Right cardiac atrium (tissue), 5 donors: ENCODE measurements at regions not wholly inside any gene's neighbourhood (a gene's known extent, or its start where the extent isn't known, plus 50 kb on each side); places are given as distances from the start of the nearest gene placed in this dataset.

Experiments
- ATAC-seq, 2 donors: fragments of 200-7000 bp; cut with Tn5 transposase; one replicate each; pipeline versions ENCODE4 v1.8.0 to v1.9.1; 2020; ENCODE audit warnings: moderate library complexity in 2 of 2, mild to moderate bottlenecking in 1 of 2
- DNase-seq, 3 donors: peaks; one replicate each; pipeline ENCODE4 v3.0.0-alpha.2; 2020
- H3K27ac ChIP-seq: one replicate; pipeline ENCODE4 v1.5.1; 2013; ENCODE audit warnings: mild to moderate bottlenecking, low read length, control low read depth, moderate library complexity
- H3K27me3 ChIP-seq: one replicate; pipeline ENCODE4 v1.6.1; 2013; ENCODE audit not compliant: control insufficient read depth, insufficient read depth
- H3K4me1 ChIP-seq: one replicate; pipeline ENCODE4 v1.6.1; 2013; ENCODE audit warnings: low read length; ENCODE audit not compliant: control insufficient read depth, insufficient read depth
- H3K4me3 ChIP-seq: one replicate; pipeline ENCODE4 v1.5.1; 2013; ENCODE audit warnings: low read length, control low read depth
- H3K9me3 ChIP-seq: one replicate; pipeline ENCODE4 v1.6.1; 2013; ENCODE audit warnings: low read length; ENCODE audit not compliant: control insufficient read depth
- WGBS: extraction: QIAGEN DNeasy Blood & Tissue Kit; methylation state at CpG from one replicate; pipeline ENCODE4 v1.1.7; 2013; 5-methylcytosine and 5-hydroxymethylcytosine counted together
- intact Hi-C, 4 donors: fragments of 100-400 bp; cut with DNase I; formaldehyde crosslinking; loops; one replicate each; pipeline versions ENCODE4 v1.11.0 to v1.14.0; 2022 to 2023
- donor health status: healthy with polysubstance abuse.
- donor health status: DM: no; HTN: yes; CAD: no.
- donor health status: DM: no; HTN: no; CAD: no.
- donor health status: DM: no; HTN: yes; CAD: no; lungs with severe emphysema.
- donor health status: DM: yes; HTN: yes; CAD: no.

DNA sequence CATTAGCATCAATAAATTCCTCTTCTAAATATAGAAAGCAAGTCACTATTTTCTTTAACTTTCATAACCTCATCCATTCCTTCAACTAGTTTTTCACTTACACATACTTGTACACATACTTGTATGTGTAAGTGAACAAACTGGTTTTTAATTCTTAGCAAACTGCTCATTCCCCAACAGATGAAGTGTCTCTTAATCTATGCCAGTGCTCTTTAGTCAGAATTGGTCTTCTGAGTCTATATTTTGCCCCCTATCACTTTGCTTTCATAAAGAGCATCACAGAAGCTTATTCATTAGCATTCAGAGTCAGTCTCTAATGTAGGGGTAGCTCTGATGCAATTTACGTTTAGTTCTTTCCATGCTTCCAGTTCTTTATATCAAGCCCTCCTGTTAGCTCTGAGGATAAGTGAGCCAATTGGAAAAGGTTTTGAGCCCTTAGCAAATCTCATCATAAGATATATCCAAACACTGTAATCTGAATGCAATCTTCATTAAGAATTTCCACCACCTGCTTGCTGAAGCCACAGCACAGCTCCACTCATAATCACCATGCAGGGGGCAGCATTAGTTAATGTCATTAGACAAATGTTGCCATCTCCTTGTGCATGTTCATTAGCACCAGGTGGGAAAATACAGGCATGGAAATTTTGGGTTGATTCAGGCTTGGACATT, 178.5 kb upstream of the SLC24A2 start:
- intact Hi-C loops: no loop called here
- 78% methylated on average over 1 of the region's 1 CpG for WGBS

DNA sequence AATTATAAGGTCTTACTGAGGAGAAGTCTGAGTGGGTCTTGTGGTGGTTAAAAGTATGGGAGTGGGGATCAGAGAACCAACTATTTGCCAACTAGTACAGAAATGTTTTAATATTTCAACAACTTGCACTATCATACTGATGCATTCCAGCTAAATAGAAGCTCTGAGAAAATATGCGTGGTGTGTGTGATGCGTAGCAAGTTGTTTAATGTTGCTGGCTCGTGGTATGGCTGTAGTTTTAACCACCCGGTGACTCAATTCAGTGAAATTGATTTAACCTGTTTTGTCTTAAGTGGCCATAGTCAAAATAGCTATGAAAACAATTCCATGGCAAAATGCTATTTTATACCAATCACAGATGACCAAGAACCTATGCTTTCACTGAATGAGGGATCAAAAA, 176.5 kb upstream of the SLC24A2 start:
- Histone ChIP-seq H3K27ac (no peak overlapping the region), H3K9me3 (peaks cover 2% of the 10 kb centered on the region), H3K27me3 (no peaks in the 10 kb centered on the region), H3K4me1 (no peaks in the 10 kb centered on the region), H3K4me3 (no peak overlapping the region)
- DNase-seq (no peak), ATAC-seq (no peak)
- WGBS: 60% methylated on average over 4 of the region's 4 CpGs
- intact Hi-C loops: no loop called here

More for the DNA sequence above, 178.5 kb upstream of the SLC24A2 start:
- DNase-seq (no peak), ATAC-seq (no peak)
- H3K27me3 ChIP-seq: no peaks in the 10 kb centered on the region
- H3K27ac ChIP-seq: no peak overlapping the region
- no peak overlapping the region for H3K4me3 ChIP-seq
- peaks cover 2% of the 10 kb centered on the region for H3K9me3 ChIP-seq
- H3K4me1 ChIP-seq: no peaks in the 10 kb centered on the region

DNA sequence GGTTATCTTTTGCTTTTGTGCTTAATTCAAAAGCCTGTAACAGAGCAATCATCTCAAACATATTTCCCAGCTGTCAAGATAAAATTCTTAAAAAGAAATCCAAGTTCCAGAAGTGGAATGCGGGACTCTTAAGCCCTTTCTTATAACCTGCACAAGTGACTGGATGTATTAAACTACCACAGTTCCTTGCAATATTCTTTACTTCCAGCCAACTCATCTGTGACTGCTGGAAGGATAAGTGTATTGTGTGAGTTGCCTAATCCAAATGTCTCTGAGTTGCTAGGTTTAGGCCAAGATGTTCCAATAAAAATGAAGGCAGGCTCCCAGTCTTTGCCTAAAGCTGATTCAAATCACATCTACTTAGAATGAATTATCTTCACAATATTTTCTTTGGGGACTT, 159.2 kb upstream of the SLC24A2 start:
- H3K27me3 ChIP-seq: no peaks in the 10 kb centered on the region
- 63% methylated on average over 1 of the region's 1 CpG for WGBS
- intact Hi-C loops: no loop called here
- no peak overlapping the region for H3K27ac ChIP-seq
- no peak for ATAC-seq
- no peaks in the 10 kb centered on the region for H3K4me1 ChIP-seq
- H3K9me3 ChIP-seq: no peaks in the 10 kb centered on the region
- DNase-seq: no peak
- H3K4me3 ChIP-seq: no peak overlapping the region

DNA sequence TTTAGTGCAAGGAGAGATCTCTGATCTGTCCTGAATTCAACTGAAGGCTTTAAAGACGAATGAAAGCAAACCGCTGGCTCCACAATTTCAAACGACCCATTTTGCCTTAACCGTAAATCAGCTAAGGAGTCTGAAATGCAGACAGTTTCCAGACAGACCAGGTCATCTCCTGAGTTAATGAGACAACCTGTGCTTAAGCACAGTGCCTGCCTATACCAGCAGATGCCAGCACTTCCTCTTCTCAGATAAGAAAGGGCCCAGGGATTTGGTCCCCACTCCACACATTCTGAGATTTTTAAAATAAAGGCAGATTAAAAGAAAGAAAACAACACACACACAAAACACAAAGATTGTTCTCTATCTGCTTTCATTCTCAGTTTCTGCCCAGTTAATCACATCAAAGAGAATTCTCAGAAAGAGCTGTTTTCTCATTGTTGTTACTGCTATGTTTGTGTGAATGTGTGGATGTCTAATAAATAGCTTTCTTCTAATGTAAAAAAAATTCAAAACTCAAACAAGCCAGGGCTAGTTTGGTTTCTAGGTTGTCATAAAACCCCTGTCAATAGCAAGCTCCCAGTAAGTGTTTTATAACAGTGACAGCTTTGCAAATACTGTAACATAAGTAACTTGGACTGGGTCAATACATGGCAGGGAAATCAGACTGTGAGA, 157.7 kb upstream of the SLC24A2 start:
- Histone ChIP-seq H3K4me1 (no peaks in the 10 kb centered on the region), H3K9me3 (no peaks in the 10 kb centered on the region), H3K27me3 (no peaks in the 10 kb centered on the region), H3K27ac (no peak overlapping the region), H3K4me3 (no peak overlapping the region)
- ATAC-seq: no peak
- no peak for DNase-seq
- intact Hi-C loops: no loop called here
- WGBS: 50% methylated on average over 4 of the region's 4 CpGs

DNA sequence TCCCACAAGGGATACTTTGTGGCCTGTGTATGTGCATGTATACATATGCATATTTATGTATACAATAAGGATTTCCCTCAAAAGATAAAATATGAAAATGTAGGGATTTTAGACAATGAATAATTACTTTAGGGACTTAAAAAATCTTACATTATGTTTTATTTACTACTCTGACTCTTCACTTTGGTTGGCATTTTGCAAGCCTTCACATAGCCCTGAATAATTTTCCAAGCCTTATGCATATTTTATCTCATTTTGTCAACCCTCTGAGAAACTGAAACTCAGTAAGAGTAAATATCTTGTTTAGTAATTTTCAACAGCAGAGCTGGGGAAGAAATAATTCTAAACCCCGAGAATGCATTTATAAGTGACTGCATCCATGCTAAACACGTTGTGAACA, 153.0 kb upstream of the SLC24A2 start:
- no peaks in the 10 kb centered on the region for H3K4me1 ChIP-seq
- WGBS: 69% methylated on average over 2 of the region's 2 CpGs
- no peaks in the 10 kb centered on the region for H3K9me3 ChIP-seq
- ATAC-seq (no peak), DNase-seq (no peak)
- intact Hi-C loops: no loop called here
- no peaks in the 10 kb centered on the region for H3K27me3 ChIP-seq
- no peak overlapping the region for H3K4me3 ChIP-seq
- H3K27ac ChIP-seq: no peak overlapping the region

DNA sequence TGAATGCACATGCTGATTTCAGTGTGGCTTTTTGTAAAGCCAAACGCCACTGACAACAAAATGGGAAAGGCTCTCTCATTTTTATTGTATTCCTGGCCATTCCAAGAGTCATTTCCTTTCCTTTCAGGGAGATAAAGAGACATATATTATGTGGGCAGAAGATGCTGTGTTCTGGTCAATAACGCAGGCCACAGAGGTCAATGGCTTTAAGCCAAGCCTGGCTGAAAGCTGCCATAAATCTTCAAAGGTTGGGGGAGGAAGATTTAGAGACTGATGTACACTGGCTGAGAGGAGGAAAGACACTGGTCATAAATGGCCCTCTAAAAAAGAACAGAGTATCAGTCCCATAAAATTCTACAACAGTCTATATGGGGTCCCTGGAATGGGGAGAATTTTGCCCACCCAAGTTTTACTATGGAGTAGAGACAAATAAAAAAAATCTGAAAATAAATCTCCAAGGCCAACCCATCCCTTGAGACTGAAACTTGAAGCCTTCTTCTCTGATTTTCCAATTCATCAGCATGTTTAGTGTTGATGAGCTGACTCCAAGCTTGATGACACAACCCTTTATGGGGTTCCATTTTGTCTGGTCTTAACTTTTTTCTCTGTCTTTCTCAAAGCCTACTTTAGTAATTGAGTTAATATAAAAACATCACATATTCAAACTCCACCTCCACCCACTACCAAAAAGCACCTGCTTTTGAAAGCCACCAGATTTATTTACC, 152.1 kb upstream of the SLC24A2 start:
- Histone ChIP-seq H3K27me3 (no peaks in the 10 kb centered on the region), H3K9me3 (no peaks in the 10 kb centered on the region), H3K4me3 (no peak overlapping the region), H3K27ac (no peak overlapping the region), H3K4me1 (no peaks in the 10 kb centered on the region)
- intact Hi-C loops: no loop called here
- DNase-seq (no peak), ATAC-seq (no peak)
- WGBS: 63% methylated on average over 2 of the region's 2 CpGs

DNA sequence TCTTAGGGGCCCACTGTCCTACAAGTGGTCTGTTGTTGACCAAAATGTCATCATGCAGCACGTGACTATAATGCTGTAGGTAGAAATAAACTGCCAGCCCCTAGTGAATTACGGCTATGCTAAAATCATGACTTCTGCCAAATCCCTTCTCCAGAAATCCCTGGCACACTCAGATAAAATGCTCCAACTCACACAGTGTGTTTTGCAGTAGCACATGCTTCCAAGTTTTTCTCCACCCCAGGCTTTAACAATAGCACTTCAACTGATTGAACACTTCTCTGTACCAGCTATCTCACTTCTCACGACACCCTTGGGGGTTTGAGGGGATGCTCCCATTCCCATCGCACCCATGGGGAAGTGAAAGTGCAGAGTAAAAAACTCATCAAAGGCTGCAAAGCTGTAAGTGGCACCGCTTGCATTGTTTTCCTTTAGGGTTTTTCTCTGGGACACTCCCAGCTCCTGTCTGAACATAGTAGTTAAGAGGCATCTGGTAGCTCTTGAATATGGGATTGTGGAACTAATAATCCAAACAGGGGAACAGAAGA, 151.0 kb upstream of the SLC24A2 start:
- H3K4me1 ChIP-seq: no peaks in the 10 kb centered on the region
- no peaks in the 10 kb centered on the region for H3K9me3 ChIP-seq
- H3K27ac ChIP-seq: no peak overlapping the region
- H3K27me3 ChIP-seq: no peaks in the 10 kb centered on the region
- WGBS: 43% methylated on average over 5 of the region's 5 CpGs
- DNase-seq (no peak), ATAC-seq (no peak)
- H3K4me3 ChIP-seq: no peak overlapping the region
- intact Hi-C loops: no loop called here

DNA sequence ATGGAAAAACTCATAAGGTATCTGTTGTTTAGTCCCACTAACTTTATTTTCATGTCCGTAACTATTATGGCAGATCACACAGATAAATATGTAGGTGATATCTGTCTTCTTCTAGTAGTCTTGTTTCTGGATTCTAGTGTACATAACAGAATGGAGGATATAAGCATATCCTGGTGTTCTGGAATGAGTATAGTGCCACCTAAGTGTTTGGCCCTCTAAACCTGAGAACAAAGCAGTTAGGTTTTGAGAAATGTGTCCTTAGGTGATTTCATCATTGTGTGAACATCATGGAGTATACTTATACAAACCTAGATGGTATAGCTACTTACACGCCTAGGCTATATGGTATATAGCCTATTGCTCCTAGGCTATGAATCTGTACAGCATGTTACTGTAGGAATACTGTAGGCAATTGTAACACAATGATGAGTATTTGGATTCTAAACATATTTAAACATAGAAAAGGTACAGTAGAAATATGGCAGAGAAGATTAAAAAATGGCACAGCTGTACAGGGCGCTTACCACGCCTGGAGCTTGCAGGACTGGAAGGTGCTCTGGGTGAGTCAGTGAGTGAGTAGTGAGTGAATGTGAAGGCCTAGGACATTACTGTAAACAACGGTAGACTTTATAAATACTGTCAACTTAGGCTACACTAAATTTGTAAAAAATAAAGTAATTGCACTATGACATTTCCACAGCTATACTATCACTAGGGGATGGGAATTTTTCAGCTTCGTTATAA, 150.3 kb upstream of the SLC24A2 start:
- 87% methylated on average over 6 of the region's 6 CpGs for WGBS
- no peaks in the 10 kb centered on the region for H3K9me3 ChIP-seq
- H3K4me3 ChIP-seq: no peak overlapping the region
- H3K27me3 ChIP-seq: no peaks in the 10 kb centered on the region
- no peak for ATAC-seq
- no peak for DNase-seq
- intact Hi-C loops: no loop called here
- H3K27ac ChIP-seq: no peak overlapping the region
- no peaks in the 10 kb centered on the region for H3K4me1 ChIP-seq

DNA sequence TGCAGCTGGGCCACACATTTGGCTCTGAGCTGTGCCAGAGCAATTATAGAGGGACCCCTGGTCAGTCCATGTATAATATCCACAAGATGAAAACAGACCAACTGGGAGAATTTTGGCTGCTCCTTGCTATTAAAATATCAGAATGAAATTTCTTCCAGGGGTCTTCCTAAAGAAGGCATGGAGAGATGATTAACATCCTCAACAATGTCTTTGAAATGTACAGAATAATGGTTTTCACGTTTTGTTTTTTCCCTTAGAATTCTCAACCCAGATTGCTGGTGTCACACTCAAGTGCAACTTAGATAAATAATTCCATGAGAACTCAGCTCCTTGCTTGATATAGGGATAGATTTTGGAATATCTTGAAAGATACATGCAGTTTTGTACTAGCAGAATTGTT, 148.3 kb upstream of the SLC24A2 start:
- WGBS: 75% methylated on average over 1 of the region's 1 CpG
- intact Hi-C loops: no loop called here
- no peaks in the 10 kb centered on the region for H3K9me3 ChIP-seq
- no peak for DNase-seq
- no peak for ATAC-seq
- no peaks in the 10 kb centered on the region for H3K27me3 ChIP-seq
- H3K4me1 ChIP-seq: no peaks in the 10 kb centered on the region
- H3K4me3 ChIP-seq: no peak overlapping the region
- no peak overlapping the region for H3K27ac ChIP-seq

DNA sequence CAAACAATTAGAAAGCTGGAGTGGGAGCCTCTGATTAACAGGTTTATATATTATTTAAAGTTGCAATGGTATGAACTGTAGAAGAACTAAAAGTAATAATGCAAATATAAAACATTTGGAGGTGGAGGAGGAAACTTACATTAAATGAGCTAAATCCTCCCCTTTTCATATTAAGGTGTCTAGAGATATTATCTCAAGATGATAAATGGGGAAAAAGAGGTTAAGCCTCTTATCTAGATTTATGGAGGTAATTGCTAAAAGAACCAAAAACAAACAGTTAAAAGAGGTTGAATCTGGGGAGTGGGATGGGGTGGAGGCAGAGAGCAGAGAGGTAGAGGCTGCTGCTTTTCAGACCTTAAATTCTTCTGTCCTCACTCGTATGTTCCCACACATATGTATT, 147.8 kb upstream of the SLC24A2 start:
- Histone ChIP-seq H3K27ac (no peak overlapping the region), H3K9me3 (no peaks in the 10 kb centered on the region), H3K4me1 (no peaks in the 10 kb centered on the region), H3K27me3 (no peaks in the 10 kb centered on the region), H3K4me3 (no peak overlapping the region)
- intact Hi-C loops: no loop called here
- WGBS: 2% methylated on average over 1 of the region's 1 CpG
- no peak for DNase-seq
- ATAC-seq: no peak

DNA sequence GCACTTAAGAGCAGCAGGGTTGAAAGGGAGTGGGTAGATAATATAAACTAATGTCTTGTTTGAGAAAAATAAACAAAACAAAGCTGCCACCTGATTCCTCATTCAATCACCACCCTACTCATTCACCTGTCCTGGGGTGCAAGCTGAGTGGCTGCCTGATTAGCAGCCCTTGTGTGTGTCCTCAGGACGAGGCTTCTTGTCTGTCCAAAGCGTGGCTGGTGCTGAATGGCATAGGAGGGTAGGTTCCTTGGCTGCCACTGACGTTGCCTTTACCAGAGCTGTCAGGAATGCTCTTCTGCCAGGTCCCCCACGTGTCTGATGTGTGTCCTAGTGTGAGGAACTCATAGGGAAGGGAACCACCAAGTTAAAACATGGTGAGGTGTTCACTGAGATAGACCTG, 146.6 kb upstream of the SLC24A2 start:
- WGBS: 86% methylated on average over 4 of the region's 4 CpGs
- intact Hi-C loops: no loop called here
- no peak for ATAC-seq
- Histone ChIP-seq H3K4me1 (no peaks in the 10 kb centered on the region), H3K27ac (no peak overlapping the region), H3K27me3 (no peaks in the 10 kb centered on the region), H3K9me3 (no peaks in the 10 kb centered on the region), H3K4me3 (no peak overlapping the region)
- DNase-seq: no peak
